Endodermal cell (in vitro differentiated cells): ENCODE measurements at regions not wholly inside any gene's neighbourhood (a gene's known extent, or its start where the extent isn't known, plus 50 kb on each side); places are given as distances from the start of the nearest gene placed in this dataset.

Experiments used
- DNase-seq: peaks from one replicate; pipeline ENCODE4 v3.0.0-alpha.2; 2017
- H3K27ac ChIP-seq: 2 replicates; pipeline ENCODE4 v1.5.1; 2013; ENCODE audit warnings: mild to moderate bottlenecking, low read depth, low read length, moderate library complexity
- H3K27me3 ChIP-seq: 2 replicates; pipeline ENCODE4 v1.6.1; 2013; ENCODE audit warnings: mild to moderate bottlenecking, low read length, moderate library complexity; ENCODE audit not compliant: insufficient read depth, control insufficient read depth, poor library complexity, severe bottlenecking
- H3K36me3 ChIP-seq: 2 replicates; pipeline ENCODE4 v1.7.0; 2013; ENCODE audit warnings: mild to moderate bottlenecking, low read length, moderate library complexity; ENCODE audit not compliant: control insufficient read depth, insufficient read depth
- H3K4me1 ChIP-seq: one replicate; pipeline ENCODE4 v1.7.0; 2013; ENCODE audit warnings: low read length; ENCODE audit not compliant: control insufficient read depth, insufficient read depth
- H3K4me3 ChIP-seq: 2 replicates; pipeline ENCODE4 v1.5.1; 2013; ENCODE audit warnings: mild to moderate bottlenecking, low read length, moderate library complexity
- H3K9ac ChIP-seq: 2 replicates; pipeline ENCODE4 v1.6.1; 2013; ENCODE audit warnings: mild to moderate bottlenecking, low read length, moderate library complexity; ENCODE audit not compliant: poor library complexity, severe bottlenecking; ENCODE audit errors: extremely low read depth
- H3K9me3 ChIP-seq: 2 replicates; pipeline ENCODE4 v1.6.1; 2013; ENCODE audit warnings: mild to moderate bottlenecking, low read length, moderate library complexity; ENCODE audit not compliant: control insufficient read depth
- H3K27ac Mint-ChIP-seq: 2 replicates; pipeline ENCODE4 v1.8.0; 2020; ENCODE audit warnings: mixed read lengths
- H3K27me3 Mint-ChIP-seq: 2 replicates; pipeline ENCODE4 v1.8.0; 2021; ENCODE audit warnings: mild to moderate bottlenecking, mixed read lengths; ENCODE audit not compliant: insufficient read depth
- H3K36me3 Mint-ChIP-seq: 2 replicates; pipeline ENCODE4 v1.8.0; 2020; ENCODE audit warnings: low read depth, mixed read lengths
- H3K4me1 Mint-ChIP-seq: 2 replicates; pipeline ENCODE4 v1.8.0; 2020; ENCODE audit warnings: mixed read lengths
- H3K4me3 Mint-ChIP-seq: 2 replicates; pipeline ENCODE4 v1.8.0; 2020; ENCODE audit warnings: mild to moderate bottlenecking, moderate library complexity, mixed read lengths
- H3K9me3 Mint-ChIP-seq: 2 replicates; pipeline ENCODE4 v1.8.0; 2020; ENCODE audit warnings: mild to moderate bottlenecking, mixed read lengths
- CTCF ChIP-seq: fragments of 200-600 bp; sonication (generic); conservative IDR thresholded peaks from 2 replicates; pipeline ENCODE4 v1.5.0; 2021; ENCODE audit warnings: antibody characterized with exemption, mild to moderate bottlenecking
- WGBS, 2 experiments: methylation state at CpG; one replicate each; pipeline versions ENCODE4 v1.1.5 to v1.1.7; 2013; ENCODE audit warnings: missing lambda C conversion rate in 2 of 2, mixed read lengths in 1 of 2; ENCODE audit not compliant: insufficient coverage in 1 of 2, insufficient read length in 1 of 2; 5-methylcytosine and 5-hydroxymethylcytosine counted together

- Histone ChIP-seq H3K9ac (no peak overlapping the region), H3K36me3 (no peaks in the 10 kb centered on the region), H3K27me3 (no peaks in the 10 kb centered on the region), H3K27ac (no peak overlapping the region), H3K9me3 (peaks cover 7% of the 10 kb centered on the region), H3K4me3 (no peak overlapping the region), H3K4me1 (no peaks in the 10 kb centered on the region)
- Mint-ChIP-seq H3K36me3 (peaks cover 5% of the 10 kb centered on the region), H3K4me1 (no peaks in the 10 kb centered on the region), H3K4me3 (no peak overlapping the region), H3K27ac (no peak overlapping the region), H3K9me3 (peaks cover 47% of the 10 kb centered on the region), H3K27me3 (peaks cover 2% of the 10 kb centered on the region)
- no peak for DNase-seq
- TF ChIP-seq CTCF: no peak
- 60 to 94% methylated on average over 1 of the region's 2 CpGs for WGBS, 2 experiments
These were observed 79.2 kb upstream of the UGT8 start for GRCh38 chr4:114519368-114519767.

- Histone ChIP-seq H3K4me1 (no peaks in the 10 kb centered on the region), H3K27ac (no peak overlapping the region), H3K36me3 (no peaks in the 10 kb centered on the region), H3K9me3 (peaks cover 7% of the 10 kb centered on the region), H3K4me3 (no peak overlapping the region), H3K27me3 (no peaks in the 10 kb centered on the region), H3K9ac (no peak overlapping the region)
- Mint-ChIP-seq H3K27me3 (no peaks in the 10 kb centered on the region), H3K27ac (no peak overlapping the region), H3K9me3 (peaks cover 14% of the 10 kb centered on the region), H3K4me1 (no peaks in the 10 kb centered on the region), H3K4me3 (no peak overlapping the region), H3K36me3 (no peaks in the 10 kb centered on the region)
- DNase-seq: no peak
- TF ChIP-seq CTCF: no peak
- 85% methylated on average over 1 of the region's 1 CpG; no CpG with 5 or more reads in 1 of the 2 experiments for WGBS, 2 experiments
These were observed 71.4 kb upstream of the UGT8 start for GRCh38 chr4:114527170-114527569.

GRCh38 chr4:114527637-114528036 lies 71.0 kb upstream of the UGT8 start:
- Mint-ChIP-seq H3K4me3 (no peak overlapping the region), H3K9me3 (peaks cover 14% of the 10 kb centered on the region), H3K27ac (no peak overlapping the region), H3K27me3 (no peaks in the 10 kb centered on the region), H3K36me3 (no peaks in the 10 kb centered on the region), H3K4me1 (no peaks in the 10 kb centered on the region)
- Histone ChIP-seq H3K36me3 (no peaks in the 10 kb centered on the region), H3K27me3 (no peaks in the 10 kb centered on the region), H3K9ac (no peak overlapping the region), H3K27ac (no peak overlapping the region), H3K9me3 (peaks cover 5% of the 10 kb centered on the region), H3K4me1 (no peaks in the 10 kb centered on the region), H3K4me3 (no peak overlapping the region)
- WGBS, 2 experiments: 50 to 68% methylated on average over 1 to 2 of the region's 2 CpGs
- DNase-seq: no peak
- TF ChIP-seq CTCF: no peak
